Astrocyte of the spinal cord (primary cell): ENCODE measurements at regions not wholly inside any gene's neighbourhood (a gene's known extent, or its start where the extent isn't known, plus 50 kb on each side); places are given as distances from the start of the nearest gene placed in this dataset.
"Not testable (repeated sequence)": the region's sequence is repeated elsewhere in the genome, so short reads cannot be mapped to it uniquely, and the experiment has no call there.

Experiments
- DNase-seq: peaks from one replicate; pipeline ENCODE4 v3.0.0; 2011; ENCODE audit warnings: low read depth, low spot score
- H3K4me3 ChIP-seq: 2 replicates; pipeline ENCODE4 v1.5.1; 2011; ENCODE audit warnings: low read depth, mild to moderate bottlenecking, low read length, moderate library complexity
- CTCF ChIP-seq: IDR thresholded peaks from 2 replicates; pipeline ENCODE4 v1.5.1; 2012; ENCODE audit warnings: low read depth, mild to moderate bottlenecking, low read length, inconsistent platforms
- in situ Hi-C: cut with HindIII; loops from 2 replicates; pipeline ENCODE4 v1.10.0; 2017; ENCODE audit warnings: low sequenced_read_pairs

- no peak overlapping the region for H3K4me3 ChIP-seq
- in situ Hi-C loops: no loop called here
- DNase-seq: no peak
- no peak for TF ChIP-seq CTCF
Measured at GRCh38 chr4:104915373-104915772, 231.3 kb upstream of the TET2 start.

GRCh38 chr4:104915864-104916263 is 230.8 kb upstream of the TET2 start:
- no peak for TF ChIP-seq CTCF
- in situ Hi-C loops: no loop called here
- H3K4me3 ChIP-seq: no peak overlapping the region
- no peak for DNase-seq

GRCh38 chr4:104919406-104919805 is 227.3 kb upstream of the TET2 start:
- H3K4me3 ChIP-seq: no peak overlapping the region
- no peak for DNase-seq
- in situ Hi-C loops: no loop called here
- TF ChIP-seq CTCF: no peak

GRCh38 chr4:104930298-104930697 is 216.4 kb upstream of the TET2 start:
- TF ChIP-seq CTCF: no peak
- no peak for DNase-seq
- in situ Hi-C loops: no loop called here
- no peak overlapping the region for H3K4me3 ChIP-seq

- H3K4me3 ChIP-seq, in situ Hi-C loops: not testable (repeated sequence)
- DNase-seq: peak; percentile 19
- peak; percentile 32 for TF ChIP-seq CTCF
Measured at GRCh38 chr4:104930745-104931736, 215.6 kb upstream of the TET2 start.

- in situ Hi-C loops: no loop called here
- no peak overlapping the region for H3K4me3 ChIP-seq
- TF ChIP-seq CTCF: no peak
- no peak for DNase-seq
Measured at GRCh38 chr4:104938624-104939023, 208.1 kb upstream of the TET2 start.
